MM.1S (cell line): ENCODE measurements at regions not wholly inside any gene's neighbourhood (a gene's known extent, or its start where the extent isn't known, plus 50 kb on each side); places are given as distances from the start of the nearest gene placed in this dataset.

Experiments
- DNase-seq: peaks from one replicate; pipeline ENCODE4 v3.0.0-alpha.2; 2015
- H2AFZ ChIP-seq: fragments of 300-600 bp; sonication (generic); 2 replicates; pipeline ENCODE4 v1.6.0; 2016; ENCODE audit warnings: antibody characterized with exemption, low read length
- H3F3A ChIP-seq: fragments of 300-600 bp; sonication (generic); 2 replicates; pipeline ENCODE4 v1.6.1; 2016; ENCODE audit warnings: mild to moderate bottlenecking, antibody characterized with exemption, low read length, moderate library complexity, mixed read lengths; ENCODE audit not compliant: insufficient read depth
- H3K27ac ChIP-seq: fragments of 300-600 bp; sonication (generic); 2 replicates; pipeline ENCODE4 v1.5.1; 2016; ENCODE audit warnings: mild to moderate bottlenecking, low read length
- H3K27me3 ChIP-seq: fragments of 300-600 bp; sonication (generic); replicated peaks from 2 replicates; pipeline ENCODE4 v1.6.0; 2016; ENCODE audit warnings: low read length; ENCODE audit not compliant: insufficient read depth
- H3K36me3 ChIP-seq: fragments of 300-600 bp; sonication (generic); replicated peaks from 2 replicates; pipeline ENCODE4 v1.6.1; 2016; ENCODE audit warnings: mild to moderate bottlenecking, low read length, mixed read lengths; ENCODE audit not compliant: insufficient read depth
- H3K4me1 ChIP-seq: fragments of 300-600 bp; sonication (generic); 2 replicates; pipeline ENCODE4 v1.6.1; 2016; ENCODE audit warnings: low read length, mixed read lengths
- H3K4me2 ChIP-seq: fragments of 300-600 bp; sonication (generic); 2 replicates; pipeline ENCODE4 v1.6.0; 2016; ENCODE audit warnings: low read depth, low read length
- H3K4me3 ChIP-seq: fragments of 300-600 bp; sonication (generic); 2 replicates; pipeline ENCODE4 v1.5.1; 2016; ENCODE audit warnings: low read length, mixed read lengths
- H3K79me2 ChIP-seq: fragments of 300-600 bp; sonication (generic); 2 replicates; pipeline ENCODE4 v1.6.1; 2016; ENCODE audit warnings: mixed run types, low read length, mixed read lengths
- H3K9ac ChIP-seq: fragments of 300-600 bp; sonication (generic); 2 replicates; pipeline ENCODE4 v1.6.1; 2016; ENCODE audit warnings: low read length, mixed read lengths
- H3K9me2 ChIP-seq: fragments of 300-600 bp; sonication (generic); replicated peaks from 2 replicates; pipeline ENCODE4 v1.6.1; 2016; ENCODE audit warnings: mild to moderate bottlenecking, low read length, mixed read lengths; ENCODE audit not compliant: insufficient read depth
- H3K9me3 ChIP-seq: fragments of 300-600 bp; sonication (generic); replicated peaks from 2 replicates; pipeline ENCODE4 v1.6.1; 2016; ENCODE audit warnings: mild to moderate bottlenecking, low read length, mixed read lengths; ENCODE audit not compliant: insufficient read depth
- H4K20me1 ChIP-seq: fragments of 300-600 bp; sonication (generic); 2 replicates; pipeline ENCODE4 v1.6.1; 2016; ENCODE audit warnings: mild to moderate bottlenecking, low read length, moderate library complexity, mixed read lengths; ENCODE audit not compliant: insufficient read depth
- EZH2 ChIP-seq: fragments of 300-600 bp; sonication (generic); optimal IDR thresholded peaks from 2 replicates; pipeline ENCODE3; 2017; ENCODE audit warnings: low read depth, mild to moderate bottlenecking, antibody characterized with exemption, low read length, mixed read lengths
- EZH2phosphoT487 ChIP-seq: fragments of 300-600 bp; sonication (generic); IDR thresholded peaks from 2 replicates; pipeline ENCODE4 v1.6.1; 2018; ENCODE audit warnings: antibody characterized with exemption, low read length
- TF ChIP-seq, protein P1 (sequence below): fragments of 300-600 bp; sonication (generic); IDR thresholded peaks from 2 replicates; pipeline ENCODE4 v1.5.1; 2016; ENCODE audit warnings: antibody characterized with exemption, low read length, mixed read lengths

DNA sequence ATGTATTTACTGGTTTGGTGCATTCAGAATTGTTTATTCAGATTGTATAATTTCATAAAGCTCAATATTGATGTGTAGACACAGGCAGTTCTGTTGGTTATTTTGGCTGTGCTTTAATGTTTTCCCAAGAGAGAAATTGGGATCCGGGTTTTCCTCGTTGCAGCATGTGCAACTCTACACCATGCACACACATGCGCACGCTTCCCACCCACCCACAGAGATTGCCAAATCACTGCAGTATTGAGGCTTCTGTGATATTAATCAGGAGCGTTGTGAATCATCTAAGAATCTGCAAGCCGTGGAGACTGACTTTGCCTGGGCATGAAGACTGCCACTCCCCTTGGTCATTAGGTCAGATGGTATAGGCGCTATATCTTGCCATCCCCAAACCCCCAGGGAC is 571.5 kb downstream of the SLC4A3 start:
- Histone ChIP-seq H3F3A (no peaks in the 10 kb centered on the region), H3K27ac (no peak overlapping the region), H3K36me3 (no peaks in the 10 kb centered on the region), H4K20me1 (no peaks in the 10 kb centered on the region), H3K79me2 (no peaks in the 10 kb centered on the region), H3K9me2 (no peaks in the 10 kb centered on the region), H3K4me2 (no peak overlapping the region), H3K9me3 (no peaks in the 10 kb centered on the region), H3K4me3 (no peak overlapping the region), H2AFZ (no peak overlapping the region), H3K27me3 (no peaks in the 10 kb centered on the region), H3K4me1 (no peaks in the 10 kb centered on the region), H3K9ac (no peak overlapping the region)
- no peak for DNase-seq
- TF ChIP-seq EZH2phosphoT487: no peak
- TF ChIP-seq, protein P1, sequence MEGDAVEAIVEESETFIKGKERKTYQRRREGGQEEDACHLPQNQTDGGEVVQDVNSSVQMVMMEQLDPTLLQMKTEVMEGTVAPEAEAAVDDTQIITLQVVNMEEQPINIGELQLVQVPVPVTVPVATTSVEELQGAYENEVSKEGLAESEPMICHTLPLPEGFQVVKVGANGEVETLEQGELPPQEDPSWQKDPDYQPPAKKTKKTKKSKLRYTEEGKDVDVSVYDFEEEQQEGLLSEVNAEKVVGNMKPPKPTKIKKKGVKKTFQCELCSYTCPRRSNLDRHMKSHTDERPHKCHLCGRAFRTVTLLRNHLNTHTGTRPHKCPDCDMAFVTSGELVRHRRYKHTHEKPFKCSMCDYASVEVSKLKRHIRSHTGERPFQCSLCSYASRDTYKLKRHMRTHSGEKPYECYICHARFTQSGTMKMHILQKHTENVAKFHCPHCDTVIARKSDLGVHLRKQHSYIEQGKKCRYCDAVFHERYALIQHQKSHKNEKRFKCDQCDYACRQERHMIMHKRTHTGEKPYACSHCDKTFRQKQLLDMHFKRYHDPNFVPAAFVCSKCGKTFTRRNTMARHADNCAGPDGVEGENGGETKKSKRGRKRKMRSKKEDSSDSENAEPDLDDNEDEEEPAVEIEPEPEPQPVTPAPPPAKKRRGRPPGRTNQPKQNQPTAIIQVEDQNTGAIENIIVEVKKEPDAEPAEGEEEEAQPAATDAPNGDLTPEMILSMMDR: no peak

DNA sequence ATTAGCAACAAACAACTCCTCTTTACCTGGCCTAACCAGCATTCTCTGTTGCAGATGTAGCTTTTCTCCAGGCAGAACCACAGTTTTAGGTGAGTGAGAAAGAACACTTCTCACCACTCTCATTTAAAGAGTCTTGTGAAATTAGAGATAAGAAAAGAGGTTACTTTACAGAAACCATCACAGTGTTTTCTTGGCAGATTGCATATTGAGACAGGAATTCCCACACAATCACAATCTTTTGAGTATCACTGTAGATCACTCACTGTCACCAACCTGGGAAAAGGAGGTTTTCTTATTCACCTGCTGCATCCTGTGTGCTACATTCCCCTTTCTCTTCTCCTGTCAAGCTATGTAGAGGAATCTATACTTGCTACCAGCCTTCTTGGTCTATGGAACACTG is 574.6 kb downstream of the SLC4A3 start:
- H2AFZ ChIP-seq: no peak overlapping the region
- no peaks in the 10 kb centered on the region for H3K9me2 ChIP-seq
- no peak for DNase-seq
- no peaks in the 10 kb centered on the region for H3K79me2 ChIP-seq
- no peaks in the 10 kb centered on the region for H3K36me3 ChIP-seq
- H3K9me3 ChIP-seq: no peaks in the 10 kb centered on the region
- no peaks in the 10 kb centered on the region for H4K20me1 ChIP-seq
- no peak overlapping the region for H3K4me2 ChIP-seq
- H3K27me3 ChIP-seq: no peaks in the 10 kb centered on the region
- TF ChIP-seq, protein P1: no peak
- TF ChIP-seq EZH2phosphoT487 (no peak), EZH2 (no peak)
- no peak overlapping the region for H3K27ac ChIP-seq
- no peak overlapping the region for H3K4me3 ChIP-seq
- H3K9ac ChIP-seq: no peak overlapping the region
- no peaks in the 10 kb centered on the region for H3K4me1 ChIP-seq
- no peaks in the 10 kb centered on the region for H3F3A ChIP-seq

DNA sequence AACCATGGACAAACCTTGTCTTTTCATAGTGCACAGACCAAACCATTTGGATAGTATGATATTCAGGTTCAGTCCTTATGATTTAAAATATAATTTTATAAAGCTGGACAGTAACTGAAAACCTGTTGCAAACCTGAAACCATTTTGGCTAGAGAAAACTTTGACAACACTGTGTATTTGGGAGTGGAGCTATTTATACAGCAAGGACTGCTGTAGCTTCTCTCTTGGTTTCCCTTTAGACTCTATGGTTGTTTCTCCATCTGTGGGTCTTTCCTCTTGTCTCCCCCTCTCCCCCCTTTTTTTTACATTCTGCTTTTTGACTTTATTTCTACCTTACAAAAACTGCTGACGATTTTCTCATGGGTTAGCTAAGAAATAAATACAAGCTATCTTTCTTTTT is 581.7 kb downstream of the SLC4A3 start:
- H3K79me2 ChIP-seq: no peaks in the 10 kb centered on the region
- no peak overlapping the region for H3K4me2 ChIP-seq
- no peak overlapping the region for H3K9ac ChIP-seq
- H3K4me1 ChIP-seq: no peaks in the 10 kb centered on the region
- no peak overlapping the region for H2AFZ ChIP-seq
- no peaks in the 10 kb centered on the region for H3K27me3 ChIP-seq
- no peaks in the 10 kb centered on the region for H3K9me2 ChIP-seq
- DNase-seq: no peak
- H3K27ac ChIP-seq: no peak overlapping the region
- no peaks in the 10 kb centered on the region for H3K36me3 ChIP-seq
- TF ChIP-seq EZH2phosphoT487 (no peak), EZH2 (no peak)
- no peaks in the 10 kb centered on the region for H3K9me3 ChIP-seq
- H4K20me1 ChIP-seq: no peaks in the 10 kb centered on the region
- no peaks in the 10 kb centered on the region for H3F3A ChIP-seq
- no peak overlapping the region for H3K4me3 ChIP-seq

DNA sequence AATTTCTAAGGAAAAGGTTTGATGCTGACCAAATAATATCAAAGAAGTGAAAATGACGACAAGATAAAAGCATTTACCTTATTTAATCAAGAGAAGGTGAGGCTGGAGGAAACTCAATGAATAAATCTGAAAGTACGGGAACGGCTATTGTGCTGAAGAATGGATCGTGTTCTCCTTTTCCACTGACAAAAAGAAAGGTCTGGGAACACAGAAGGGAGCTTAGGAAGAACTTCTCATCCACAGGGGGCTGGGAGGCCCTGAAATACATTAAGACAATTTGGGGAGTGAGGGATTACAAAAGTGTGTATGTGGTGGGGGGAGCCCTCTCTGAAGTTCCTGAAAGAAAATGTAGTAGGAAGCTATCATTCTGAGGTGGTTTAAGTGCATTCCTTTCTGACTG is 582.3 kb downstream of the SLC4A3 start:
- Histone ChIP-seq H3K4me2 (no peak overlapping the region), H3F3A (no peaks in the 10 kb centered on the region), H3K36me3 (no peaks in the 10 kb centered on the region), H3K27ac (no peak overlapping the region), H4K20me1 (no peaks in the 10 kb centered on the region), H3K79me2 (no peaks in the 10 kb centered on the region), H3K4me1 (no peaks in the 10 kb centered on the region), H3K27me3 (no peaks in the 10 kb centered on the region), H3K9me3 (no peaks in the 10 kb centered on the region), H3K4me3 (no peak overlapping the region), H3K9me2 (no peaks in the 10 kb centered on the region), H2AFZ (no peak overlapping the region), H3K9ac (no peak overlapping the region)
- no peak for DNase-seq
- TF ChIP-seq EZH2: no peak
- TF ChIP-seq EZH2phosphoT487: no peak
- TF ChIP-seq, protein P1: no peak
